OCI-LY1 (cell line): ENCODE measurements at regions not wholly inside any gene's neighbourhood (a gene's known extent, or its start where the extent isn't known, plus 50 kb on each side); places are given as distances from the start of the nearest gene placed in this dataset.

Experiments used
- CTCF ChIP-seq: fragments of 200-600 bp; sonication (generic), shearing (Covaris generic); IDR thresholded peaks from 2 replicates; pipeline ENCODE4 v1.5.1; 2017; ENCODE audit warnings: mild to moderate bottlenecking, antibody characterized with exemption, low read length, moderate library complexity, mixed read lengths
- EZH2 ChIP-seq: fragments of 200-600 bp; sonication (generic), shearing (Covaris generic); IDR thresholded peaks from 2 replicates; pipeline ENCODE4 v1.8.0; 2017; ENCODE audit warnings: borderline replicate concordance, mixed run types, mild to moderate bottlenecking, antibody characterized with exemption, low read length, moderate library complexity, mixed read lengths

- no peak for TF ChIP-seq CTCF
- TF ChIP-seq EZH2 = no peak
Observed at GRCh38 chr4:60443068-60443467, 757.1 kb upstream of the ADGRL3 start.
